Keratinocyte (primary cell): ENCODE measurements at regions not wholly inside any gene's neighbourhood (a gene's known extent, or its start where the extent isn't known, plus 50 kb on each side); places are given as distances from the start of the nearest gene placed in this dataset.

Source experiments
- DNase-seq: peaks from one replicate; pipeline ENCODE4 v3.0.0-alpha.2; 2011; ENCODE audit warnings: low read depth, missing footprints, low spot score
- FAIRE-seq: peaks from 2 replicates; lab custom pipeline; 2011; peaks lifted over from hg19 to GRCh38; lab: Jason Lieb, UNC
- H2AFZ ChIP-seq: 2 replicates; pipeline ENCODE4 v1.6.0; 2012; ENCODE audit warnings: low read length, control low read depth, inconsistent platforms; ENCODE audit not compliant: control insufficient read depth
- H3K27ac ChIP-seq: 2 replicates; pipeline ENCODE4 v1.5.1; 2011; ENCODE audit warnings: low read length; ENCODE audit not compliant: control insufficient read depth, insufficient read depth
- H3K27me3 ChIP-seq: 3 replicates; pipeline ENCODE4 v1.6.0; 2011; ENCODE audit warnings: low read length; ENCODE audit not compliant: control insufficient read depth, insufficient read depth; ENCODE audit errors: extremely low read depth
- H3K36me3 ChIP-seq, 2 experiments: 2 replicates in 1 of 2; 3 replicates in 1 of 2; pipeline ENCODE4 v1.5.1; 2011; ENCODE audit warnings: low read length in 2 of 2, mild to moderate bottlenecking in 1 of 2; ENCODE audit not compliant: control insufficient read depth in 2 of 2, insufficient read depth in 2 of 2; ENCODE audit errors: extremely low read depth in 1 of 2
- H3K4me1 ChIP-seq: 3 replicates; pipeline ENCODE4 v1.5.1; 2011; ENCODE audit warnings: low read length; ENCODE audit not compliant: control insufficient read depth, insufficient read depth; ENCODE audit errors: extremely low read depth
- H3K4me2 ChIP-seq: 3 replicates; pipeline ENCODE4 v1.6.0; 2011; ENCODE audit warnings: low read depth, low read length; ENCODE audit not compliant: control insufficient read depth, insufficient read depth; ENCODE audit errors: extremely low read depth
- H3K4me3 ChIP-seq, 3 experiments: fragments of 200-600 bp in 1 of 3; sonication (generic) in 1 of 3; 2 replicates in 2 of 3; 3 replicates in 1 of 3; pipeline ENCODE4 v1.5.1; 2011 to 2016; ENCODE audit warnings: low read length in 3 of 3, mild to moderate bottlenecking in 3 of 3, control low read depth in 2 of 3, inconsistent platforms in 1 of 3, low read depth in 1 of 3, mixed read lengths in 1 of 3, mixed run types in 1 of 3, moderate library complexity in 1 of 3; ENCODE audit not compliant: control insufficient read depth in 2 of 3, insufficient read depth in 2 of 3; ENCODE audit errors: extremely low read depth in 1 of 3
- H3K79me2 ChIP-seq: 2 replicates; pipeline ENCODE4 v1.6.0; 2012; ENCODE audit warnings: low read length; ENCODE audit not compliant: control insufficient read depth, insufficient read depth
- H3K9ac ChIP-seq: 3 replicates; pipeline ENCODE4 v1.6.0; 2011; ENCODE audit warnings: low read length; ENCODE audit not compliant: control insufficient read depth, insufficient read depth; ENCODE audit errors: extremely low read depth
- H3K9me1 ChIP-seq: 3 replicates; pipeline ENCODE4 v1.6.0; 2011; ENCODE audit warnings: low read length; ENCODE audit not compliant: control insufficient read depth, insufficient read depth; ENCODE audit errors: extremely low read depth
- H3K9me3 ChIP-seq: 2 replicates; pipeline ENCODE4 v1.5.1; 2012; ENCODE audit warnings: low read depth, low read length; ENCODE audit not compliant: control insufficient read depth
- H4K20me1 ChIP-seq: 3 replicates; pipeline ENCODE4 v1.6.0; 2011; ENCODE audit warnings: low read length; ENCODE audit not compliant: control insufficient read depth, insufficient read depth; ENCODE audit errors: extremely low read depth
- CTCF ChIP-seq, 3 experiments: IDR thresholded peaks in 1 of 3; conservative IDR thresholded peaks in 1 of 3; optimal IDR thresholded peaks in 1 of 3; 2 replicates in 2 of 3; 3 replicates in 1 of 3; pipeline versions ENCODE3 to v1.5.1; 2011; ENCODE audit warnings: low read length in 3 of 3, mild to moderate bottlenecking in 3 of 3, moderate library complexity in 2 of 3, control low read depth in 1 of 3, inconsistent platforms in 1 of 3; ENCODE audit not compliant: insufficient read depth in 2 of 3; ENCODE audit errors: extremely low read depth in 1 of 3
- EZH2 ChIP-seq: IDR thresholded peaks from one replicate; pipeline ENCODE4 v1.6.1; 2012; ENCODE audit warnings: inconsistent platforms, mild to moderate bottlenecking, low read length, moderate library complexity
- dilution Hi-C: fragments of 300-500 bp; cut with MboI; formaldehyde crosslinking; loops from one replicate; pipeline ENCODE4 v1.7.0; 2020; ENCODE audit warnings: low sequenced_read_pairs; ENCODE audit not compliant: extremely low pct_ligation_motif_present

- H3K27ac ChIP-seq = no peak overlapping the region
- no peak for TF ChIP-seq CTCF (optimal IDR thresholded peaks at IDR 0.05 in 1 of 3, IDR thresholded peaks at IDR 0.05 in 1 of 3, conservative IDR thresholded peaks at IDR 0.05 in 1 of 3; ENCODE audit: extremely low read depth in 1 of 3, insufficient read depth in 2 of 3, low read length in 3 of 3)
- TF ChIP-seq EZH2 = no peak
- DNase-seq (no peak), FAIRE-seq (no peak)
- H4K20me1 ChIP-seq = no peaks in the 10 kb centered on the region
- H3K79me2 ChIP-seq = no peaks in the 10 kb centered on the region
- H3K9me1 ChIP-seq = no peaks in the 10 kb centered on the region
- no peak overlapping the region for H2AFZ ChIP-seq
- no peak overlapping the region for H3K4me2 ChIP-seq
- H3K9ac ChIP-seq = no peak overlapping the region
- no peaks in the 10 kb centered on the region for H3K36me3 ChIP-seq
- H3K4me3 ChIP-seq = no peak overlapping the region
- H3K9me3 ChIP-seq = no peaks in the 10 kb centered on the region
- H3K4me1 ChIP-seq = no peaks in the 10 kb centered on the region
- H3K27me3 ChIP-seq = no peaks in the 10 kb centered on the region
- dilution Hi-C loops = no loop called here
These were observed 134.1 kb downstream of the CDC42EP3 start for GRCh38 chr2:37537316-37537715.

GRCh38 chr2:37541516-37541915, 129.9 kb downstream of the CDC42EP3 start:
- Histone ChIP-seq H3K79me2 (no peaks in the 10 kb centered on the region), H3K9me1 (no peaks in the 10 kb centered on the region), H4K20me1 (no peaks in the 10 kb centered on the region), H3K9me3 (no peaks in the 10 kb centered on the region), H3K27ac (no peak overlapping the region), H3K36me3 (no peaks in the 10 kb centered on the region), H3K27me3 (no peaks in the 10 kb centered on the region), H3K9ac (no peak overlapping the region), H3K4me3 (no peak overlapping the region), H3K4me1 (no peaks in the 10 kb centered on the region), H3K4me2 (no peak overlapping the region), H2AFZ (no peak overlapping the region)
- FAIRE-seq = no peak
- no peak for DNase-seq
- TF ChIP-seq CTCF (optimal IDR thresholded peaks at IDR 0.05 in 1 of 3, IDR thresholded peaks at IDR 0.05 in 1 of 3, conservative IDR thresholded peaks at IDR 0.05 in 1 of 3; ENCODE audit: extremely low read depth in 1 of 3, insufficient read depth in 2 of 3, low read length in 3 of 3) (no peak), EZH2 (no peak)
- dilution Hi-C loops = loop anchor here (10.0 kb wide), 1 partner anchor 57 kb away; no protein-coding TSS in a partner anchor
